Stimulated activated CD4-positive, alpha-beta T cell treated with anti-CD3 and anti-CD28 coated beads, Interleukin-4, amount 100 ng/mL, for 4 hours (primary cell): ENCODE measurements at regions not wholly inside any gene's neighbourhood (a gene's known extent, or its start where the extent isn't known, plus 50 kb on each side); places are given as distances from the start of the nearest gene placed in this dataset.
"Not testable (repeated sequence)": the region's sequence is repeated elsewhere in the genome, so short reads cannot be mapped to it uniquely, and the experiment has no call there.

Experiments
- DNase-seq, 2 experiments: peaks; one replicate each; pipeline ENCODE4 v3.0.0-alpha.2; 2020

DNA sequence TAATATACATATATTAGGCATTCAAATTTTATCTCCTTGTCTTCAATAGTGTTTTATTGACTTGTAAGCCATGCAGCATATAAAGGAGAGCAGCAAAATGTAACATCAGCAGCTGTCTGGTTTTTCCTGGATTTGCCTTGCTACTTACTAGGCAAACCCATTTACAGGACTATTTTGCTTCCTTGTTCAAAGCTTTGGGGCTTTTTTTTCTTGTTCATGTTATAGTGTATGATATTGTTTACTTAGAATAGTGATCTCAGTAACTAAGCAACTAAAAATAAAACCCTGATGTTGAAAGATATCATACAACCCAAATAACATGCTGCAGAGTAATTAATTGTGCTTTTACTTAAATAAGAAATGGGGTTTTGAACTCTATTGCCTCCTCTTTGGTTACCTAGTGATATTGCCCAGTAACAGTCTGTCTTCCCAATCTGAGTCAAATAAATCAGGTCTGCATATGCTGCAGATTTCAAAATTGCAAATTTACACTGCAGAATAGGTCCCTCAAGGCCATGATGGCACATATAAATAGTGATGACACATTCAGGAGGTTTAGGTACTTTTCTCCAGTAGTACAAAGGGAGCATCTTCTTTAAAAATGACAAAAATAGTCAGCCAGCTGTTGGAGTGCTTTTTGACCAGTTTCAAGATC lies 578.1 kb upstream of the NECTIN3 start:
- DNase-seq, result no peak

DNA sequence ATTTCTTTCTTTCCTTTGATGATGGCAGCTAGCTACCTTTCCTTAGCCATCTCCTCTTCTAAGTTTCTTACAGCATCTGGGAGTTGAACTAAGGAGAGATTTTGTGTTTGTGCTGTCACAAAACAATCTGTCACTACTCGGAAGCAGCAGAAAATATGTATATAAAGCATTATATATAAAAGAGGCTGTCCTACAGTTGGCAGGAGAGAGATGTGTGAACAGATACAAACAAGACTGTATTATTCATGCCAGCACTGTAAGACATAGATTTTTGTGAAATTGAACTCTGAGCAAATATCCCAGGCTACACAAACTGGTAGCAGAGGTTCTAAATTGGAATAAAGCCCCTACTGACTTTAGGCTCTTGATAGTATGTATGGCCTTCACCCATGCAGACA lies 577.5 kb upstream of the NECTIN3 start:
- no peak for DNase-seq

DNA sequence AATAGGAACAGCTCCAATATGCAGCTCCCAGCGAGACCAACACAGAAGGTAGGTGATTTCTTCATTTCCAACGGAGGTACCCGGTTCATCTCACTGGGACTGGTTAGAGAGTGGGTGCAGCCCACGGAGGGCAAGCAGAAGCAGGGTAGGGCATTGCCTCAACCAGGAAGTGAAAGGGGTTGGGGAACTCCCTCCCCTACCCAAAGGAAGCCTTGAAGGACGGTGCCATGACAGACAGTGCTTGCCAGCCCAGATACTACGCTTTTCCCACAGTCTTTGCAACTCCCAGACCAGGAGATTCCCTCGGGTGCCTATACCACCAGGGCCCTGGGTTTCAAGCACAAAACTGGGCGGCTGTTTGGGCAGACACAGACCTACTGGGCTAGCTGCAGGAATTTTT lies 576.9 kb upstream of the NECTIN3 start:
- DNase-seq, result no peak

DNA sequence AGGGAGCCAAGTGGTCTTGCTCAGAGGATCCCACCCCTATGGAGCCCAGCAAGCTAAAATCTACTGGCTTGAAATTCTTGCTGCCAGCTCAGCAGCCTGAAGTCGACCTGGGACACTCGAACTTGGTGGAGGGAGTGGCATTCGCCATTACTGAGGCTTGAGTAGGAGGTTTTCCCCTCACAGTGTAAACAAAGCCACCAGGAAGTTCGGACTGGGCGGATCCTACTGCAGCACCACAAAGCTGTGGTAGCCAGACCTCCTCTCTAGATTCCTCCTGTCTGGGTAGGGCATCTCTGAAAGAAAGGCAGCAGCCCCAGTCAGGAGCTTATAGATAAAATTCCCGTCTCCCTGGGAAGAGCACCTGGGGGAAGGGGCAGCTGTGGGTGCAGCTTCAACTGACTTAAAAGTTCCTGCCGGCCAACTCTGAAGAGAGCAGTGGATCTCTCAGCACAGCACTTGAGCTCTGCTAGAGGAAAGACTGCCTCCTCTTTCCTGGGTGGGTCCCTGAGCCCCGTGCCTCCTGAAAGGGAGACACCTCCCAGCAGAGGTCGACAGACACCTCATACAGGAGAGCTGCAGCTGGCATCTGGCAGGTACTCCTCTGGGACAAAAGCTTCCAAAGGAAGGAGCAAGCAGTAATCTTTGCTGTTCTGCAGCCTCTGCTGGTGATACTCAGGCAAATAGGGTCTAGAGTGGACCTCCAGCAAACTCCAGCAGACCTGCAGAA lies 576.3 kb upstream of the NECTIN3 start:
- DNase-seq, result no peak

DNA sequence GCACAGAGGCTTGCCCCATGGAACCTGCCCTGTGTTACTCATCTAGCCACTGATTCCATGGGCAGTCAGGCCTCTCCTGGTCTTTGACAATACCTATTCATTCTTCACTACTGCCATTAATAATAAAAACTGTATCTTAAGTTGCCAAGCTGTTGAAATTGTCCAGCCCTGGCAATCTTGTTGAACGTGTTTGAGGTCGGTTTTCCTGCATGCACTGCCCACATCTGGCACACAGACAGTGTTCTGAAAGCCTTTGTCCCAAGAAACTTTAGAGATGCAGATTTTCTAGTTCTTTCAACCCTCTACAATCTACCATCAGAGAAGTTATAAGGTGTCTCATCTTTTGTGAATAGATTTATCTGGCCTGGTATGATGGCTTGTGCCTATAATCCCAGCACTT lies 567.2 kb upstream of the NECTIN3 start:
- no peak for DNase-seq

DNA sequence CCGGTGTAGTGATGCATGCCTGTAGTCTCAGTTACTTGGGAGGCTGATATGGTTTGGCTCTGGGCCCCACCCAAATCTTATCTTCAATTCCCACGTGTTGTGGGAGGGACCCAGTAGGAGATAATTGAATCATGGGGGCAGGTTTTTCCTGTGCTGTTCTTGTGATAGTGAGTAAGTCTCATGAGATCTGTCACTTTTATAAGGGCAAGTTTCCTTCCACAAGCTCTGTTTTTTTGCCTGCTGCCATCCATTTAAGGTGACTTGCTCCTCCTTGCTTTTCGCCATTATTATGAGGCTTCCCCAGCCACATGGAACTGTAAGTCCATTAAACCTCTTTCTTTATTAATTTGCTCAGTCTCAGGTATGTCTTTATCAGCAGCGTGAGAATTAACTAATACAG lies 566.7 kb upstream of the NECTIN3 start:
- no peak for DNase-seq

DNA sequence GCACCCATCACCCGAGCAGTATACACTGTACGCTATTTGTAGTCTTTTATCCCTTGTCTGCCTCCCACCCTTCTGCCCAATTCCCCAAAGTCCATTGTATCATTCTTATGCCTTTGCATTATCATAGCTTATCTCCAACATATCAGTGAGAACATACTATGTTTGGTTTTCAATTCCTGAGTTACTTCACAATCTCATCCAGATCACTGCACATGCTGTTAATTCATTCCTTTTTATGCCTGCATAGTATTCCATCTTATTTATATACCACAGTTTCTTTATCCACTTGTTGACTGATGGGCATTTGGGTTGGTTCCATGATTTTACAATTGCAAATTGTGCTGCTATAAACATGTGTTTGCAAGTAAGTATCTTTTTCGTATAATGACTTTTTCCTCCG lies 564.7 kb upstream of the NECTIN3 start:
- no peak for DNase-seq

DNA sequence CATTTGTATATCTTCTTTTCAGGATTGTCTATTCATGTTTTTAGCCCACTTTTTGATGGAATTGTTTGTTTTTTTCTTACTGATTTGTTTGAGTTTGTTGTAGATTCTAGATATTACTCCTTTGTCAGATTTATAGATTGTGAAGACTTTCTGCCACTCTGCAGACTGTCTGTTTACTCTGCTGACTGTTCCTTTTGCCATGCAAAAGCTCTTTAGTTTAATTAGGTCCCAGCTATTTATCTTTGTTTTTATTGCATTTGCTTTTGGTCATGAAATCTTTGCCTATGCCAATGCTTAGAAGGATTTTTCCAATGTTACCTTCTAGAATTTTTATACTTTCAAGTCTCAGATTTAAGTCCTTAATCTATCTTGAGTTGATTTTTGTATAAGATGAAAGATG lies 564.0 kb upstream of the NECTIN3 start:
- not testable (repeated sequence) for DNase-seq

DNA sequence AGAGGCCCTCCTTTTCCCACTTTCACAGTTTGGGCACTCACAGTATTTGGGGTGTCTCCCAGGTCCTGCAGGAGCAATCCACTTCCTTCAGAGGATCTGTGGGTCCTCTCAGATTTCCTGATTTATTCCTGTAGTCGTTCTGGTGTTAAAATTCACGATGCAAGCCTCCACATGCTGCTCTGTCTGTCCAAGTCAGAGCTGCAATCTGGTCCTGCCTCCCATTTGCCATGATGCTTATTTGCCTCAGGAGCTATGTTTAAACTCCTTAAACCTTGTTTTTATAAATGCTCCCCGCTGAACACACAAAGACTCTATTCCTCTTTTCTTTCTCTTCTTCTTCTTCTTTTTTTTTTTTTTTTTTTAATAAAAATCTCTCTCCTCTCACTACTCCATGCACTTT lies 558.7 kb upstream of the NECTIN3 start:
- DNase-seq, result no peak

DNA sequence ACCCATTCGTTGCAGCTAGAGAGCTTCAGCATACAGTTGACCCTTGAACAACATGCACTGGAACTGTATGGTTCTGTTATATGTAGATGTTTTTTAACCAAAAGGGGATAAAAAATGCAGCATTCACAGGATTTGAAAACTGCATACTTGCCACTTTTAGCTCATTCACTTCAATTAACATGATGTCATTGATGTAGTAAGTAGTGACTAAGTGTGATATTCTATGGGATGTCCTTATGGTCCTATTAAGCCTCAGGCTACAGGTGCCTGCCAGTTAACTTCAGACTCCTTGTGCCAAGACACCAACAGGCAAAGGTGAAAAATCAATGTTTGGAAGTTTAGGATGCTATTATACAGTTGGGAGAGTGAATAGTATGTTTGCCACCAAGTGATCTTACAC lies 553.6 kb upstream of the NECTIN3 start:
- no peak for DNase-seq

DNA sequence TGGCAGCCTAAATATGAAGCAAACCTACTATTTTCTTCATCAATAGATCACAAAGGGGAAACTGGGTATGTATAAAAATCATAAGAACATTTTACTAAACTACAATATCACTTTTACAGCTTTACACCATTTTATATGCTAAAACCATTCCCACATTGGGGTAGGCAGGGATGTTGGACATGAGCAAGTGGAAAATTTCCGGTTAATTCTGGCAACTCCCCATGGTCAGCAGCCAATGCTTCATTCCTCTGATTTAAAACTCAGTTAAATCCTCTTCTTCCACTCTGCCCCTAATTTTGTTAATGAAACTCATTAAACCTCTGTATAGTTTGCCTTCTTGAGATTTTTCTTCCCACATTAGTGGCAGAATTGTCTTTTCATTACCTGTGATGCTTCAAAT lies 552.5 kb upstream of the NECTIN3 start:
- no peak for DNase-seq

DNA sequence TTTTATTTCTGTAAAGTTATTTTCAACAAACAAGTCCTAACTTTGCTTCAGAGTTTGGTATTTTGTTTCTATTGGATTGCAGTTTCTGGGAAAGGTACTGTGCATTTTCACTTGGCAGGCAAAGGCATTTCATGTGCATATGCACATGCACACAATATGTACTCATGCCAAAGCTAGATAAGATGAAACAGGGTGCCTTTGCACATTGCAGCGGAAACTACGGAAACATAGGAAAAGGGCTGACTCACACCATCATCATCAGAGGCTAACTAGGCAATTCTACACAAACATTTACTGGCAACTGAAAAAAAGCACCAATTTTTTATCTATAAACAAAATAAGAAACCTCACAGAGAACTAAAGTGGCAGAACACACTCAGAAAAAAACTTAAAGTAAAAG lies 550.6 kb upstream of the NECTIN3 start:
- no peak for DNase-seq

DNA sequence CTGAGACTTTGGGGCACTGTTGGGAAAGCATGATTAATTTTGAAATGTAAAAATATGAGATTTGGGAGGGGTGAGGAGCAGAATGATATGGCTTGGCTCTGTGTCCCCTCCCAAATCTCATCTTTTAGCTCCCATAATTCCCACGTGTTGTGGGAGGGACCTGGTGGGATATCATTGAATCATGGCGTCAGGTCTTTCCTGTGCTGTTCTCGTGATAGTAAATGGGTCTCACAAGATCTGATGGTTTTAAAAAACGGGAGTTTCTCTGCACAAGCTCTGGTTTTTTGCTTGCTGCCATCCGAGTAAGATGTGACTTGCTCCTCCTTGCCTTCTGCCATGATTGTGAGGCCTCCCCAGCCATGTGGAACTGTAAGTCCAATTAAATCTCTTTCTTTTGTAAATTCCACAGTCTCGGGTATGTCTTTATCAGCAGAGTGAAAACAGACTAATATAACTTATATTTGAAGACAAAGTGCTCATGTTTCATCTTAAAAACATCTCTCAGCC lies 546.0 kb upstream of the NECTIN3 start:
- DNase-seq, result not testable (repeated sequence)

DNA sequence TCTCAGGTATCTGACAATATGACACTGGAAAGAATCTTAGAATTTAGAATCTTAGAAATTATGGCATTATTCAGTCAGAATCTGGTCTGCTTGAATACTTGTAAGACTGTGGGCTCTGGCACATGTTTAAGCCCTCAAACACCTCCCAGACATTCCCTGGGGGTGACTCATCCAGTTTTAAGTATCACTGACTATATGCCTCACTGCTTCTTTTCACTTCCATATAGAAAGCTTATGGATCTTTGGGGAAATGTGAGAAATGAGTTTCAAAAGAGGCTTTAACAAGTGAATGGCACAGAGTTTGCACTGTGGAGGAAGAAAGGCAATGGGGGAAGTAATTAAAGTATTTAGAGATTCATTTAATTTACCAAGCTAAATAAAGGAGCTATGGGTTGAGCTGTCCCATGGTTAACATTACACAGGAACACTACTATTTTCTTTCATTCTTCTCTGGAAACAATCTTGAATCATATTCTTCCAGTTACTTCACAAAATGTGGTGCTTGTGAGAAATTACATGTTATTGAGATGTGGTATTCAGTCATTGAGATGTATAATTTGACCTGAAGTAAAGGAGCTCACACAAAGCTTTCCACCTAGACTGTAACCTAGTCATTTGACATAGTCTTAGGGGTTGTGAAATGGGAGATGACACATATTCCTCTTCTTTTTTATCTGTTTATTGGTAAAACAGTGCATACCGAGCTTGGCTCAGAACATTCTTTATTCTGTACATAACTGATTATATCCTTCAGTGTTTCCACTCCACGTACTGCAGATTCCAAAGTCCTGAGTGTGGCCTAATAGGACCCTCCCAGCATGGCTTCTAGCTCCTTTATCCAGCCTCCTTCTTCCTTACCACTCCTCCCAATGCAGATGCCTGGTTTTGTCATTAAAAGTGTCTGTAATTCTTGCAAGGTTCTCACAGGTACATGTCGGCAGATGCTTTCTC lies 544.6 kb upstream of the NECTIN3 start:
- no peak for DNase-seq

DNA sequence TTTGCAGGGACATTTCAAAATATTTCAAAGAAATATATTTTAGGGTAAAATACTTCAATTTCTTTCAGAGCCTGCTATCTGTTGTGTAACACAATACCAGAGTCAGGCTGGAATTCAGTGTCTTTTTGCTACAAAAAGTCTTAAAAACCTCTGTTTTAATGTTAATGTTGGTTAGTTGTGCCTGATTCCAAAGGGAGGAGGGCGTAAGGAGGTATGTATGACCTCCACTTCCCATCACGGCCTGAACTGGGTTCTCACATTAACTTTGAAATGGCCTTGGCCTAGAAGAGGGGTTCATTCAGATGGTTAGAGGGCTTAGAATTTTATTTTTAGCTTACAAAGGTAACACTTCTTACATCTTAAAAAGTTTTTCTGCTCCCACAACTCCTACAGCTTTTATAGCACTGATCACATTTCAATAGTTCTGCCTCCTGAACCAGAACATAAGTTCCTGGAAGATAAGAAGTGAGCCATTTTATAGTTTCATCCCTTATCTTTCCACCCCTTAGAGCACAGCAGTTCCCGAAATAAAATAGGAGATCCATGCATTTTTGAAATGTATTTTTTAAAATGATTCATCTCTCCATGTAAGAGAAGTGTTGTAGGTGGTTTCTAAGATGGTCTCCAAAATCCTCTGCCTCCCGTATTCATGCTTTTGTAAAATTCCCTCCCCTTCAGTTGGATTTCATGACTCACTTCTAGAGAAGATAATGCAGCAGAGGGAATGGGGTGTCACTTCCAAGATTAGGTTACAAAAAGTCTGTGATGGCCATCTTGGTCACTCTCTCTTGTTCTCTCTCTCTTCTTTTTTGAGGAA lies 543.1 kb upstream of the NECTIN3 start:
- no peak for DNase-seq

DNA sequence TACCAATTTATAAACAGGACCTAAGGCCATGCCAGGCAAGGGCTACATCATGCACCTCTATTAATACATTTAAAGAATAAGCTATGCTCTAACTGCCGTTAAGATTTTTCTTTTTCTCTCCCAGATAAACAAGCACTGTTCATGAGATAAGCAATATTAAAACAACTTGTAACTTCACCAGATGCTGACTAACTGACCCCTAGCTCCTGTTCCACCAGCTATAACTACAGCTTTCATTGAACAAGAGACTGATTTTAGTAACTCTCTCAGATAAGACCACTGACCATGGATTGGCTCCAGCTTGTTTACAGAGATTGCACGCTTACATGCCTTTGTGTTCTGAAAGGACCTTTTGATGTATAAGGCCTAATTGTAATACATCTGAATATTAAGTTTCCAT lies 540.7 kb upstream of the NECTIN3 start:
- DNase-seq, result no peak

DNA sequence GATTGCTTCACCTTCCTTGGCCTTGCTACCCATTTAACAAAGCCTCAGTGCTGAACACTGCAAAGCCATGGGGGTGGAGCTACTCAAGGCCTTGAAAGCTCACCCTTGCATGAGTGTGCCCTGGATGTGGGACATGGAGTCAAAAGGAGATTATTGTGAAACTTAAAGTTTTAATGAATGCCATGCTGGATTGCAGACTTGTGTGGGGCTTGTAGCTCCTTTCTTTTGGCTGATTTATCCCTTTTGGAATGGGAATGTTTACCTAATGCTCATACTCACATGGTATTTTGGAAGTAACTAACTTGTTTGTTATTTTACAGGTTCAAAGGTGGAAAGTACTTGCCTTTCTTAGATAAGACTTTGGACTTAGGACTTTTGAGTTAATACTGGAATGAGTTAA lies 538.5 kb upstream of the NECTIN3 start:
- DNase-seq, result no peak

DNA sequence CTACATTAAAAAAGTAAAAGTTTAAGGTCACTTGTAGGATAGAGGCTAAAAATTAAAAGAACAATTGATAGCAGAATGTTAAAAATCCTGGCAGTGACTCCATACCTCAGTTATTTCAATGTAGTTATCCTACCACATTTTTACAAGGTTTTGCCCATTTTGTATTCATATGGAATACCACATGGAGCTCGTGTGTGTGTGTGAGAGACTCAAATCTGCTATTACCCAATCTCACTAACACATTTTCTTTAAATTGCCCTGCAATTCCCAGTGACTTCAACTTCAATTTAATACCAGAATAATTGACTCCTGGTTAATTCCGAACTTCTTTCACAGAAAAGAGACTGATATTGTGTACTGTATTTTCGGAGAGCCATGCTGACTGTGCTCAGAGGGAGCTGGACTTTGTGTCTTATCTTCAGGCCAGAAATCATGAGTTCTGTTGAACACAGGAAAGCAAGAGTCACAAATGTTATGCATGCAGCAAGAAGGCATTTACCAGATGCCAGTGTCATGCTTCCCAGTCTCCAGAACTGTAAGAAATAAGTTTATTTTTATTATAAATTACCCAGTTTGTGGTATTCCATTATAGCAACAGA lies 529.0 kb upstream of the NECTIN3 start:
- no peak for DNase-seq

DNA sequence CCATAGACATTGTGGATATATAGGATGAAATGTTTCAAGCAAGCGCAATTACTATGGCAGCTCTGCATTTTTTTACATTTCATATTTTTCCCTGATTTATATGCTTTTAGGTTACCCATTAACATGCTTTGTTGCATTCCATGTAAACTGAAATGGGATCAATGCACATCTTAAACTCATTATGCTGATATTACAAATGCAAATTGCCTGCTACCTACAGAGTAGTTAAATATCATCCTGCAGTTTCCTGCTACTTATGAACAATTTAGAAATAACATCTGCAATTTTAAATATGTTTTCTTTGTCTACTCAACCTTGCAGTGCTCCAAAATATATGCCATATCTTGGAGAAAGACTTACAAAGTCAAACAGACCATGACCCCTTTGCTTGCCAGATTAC lies 526.9 kb upstream of the NECTIN3 start:
- DNase-seq, result no peak

DNA sequence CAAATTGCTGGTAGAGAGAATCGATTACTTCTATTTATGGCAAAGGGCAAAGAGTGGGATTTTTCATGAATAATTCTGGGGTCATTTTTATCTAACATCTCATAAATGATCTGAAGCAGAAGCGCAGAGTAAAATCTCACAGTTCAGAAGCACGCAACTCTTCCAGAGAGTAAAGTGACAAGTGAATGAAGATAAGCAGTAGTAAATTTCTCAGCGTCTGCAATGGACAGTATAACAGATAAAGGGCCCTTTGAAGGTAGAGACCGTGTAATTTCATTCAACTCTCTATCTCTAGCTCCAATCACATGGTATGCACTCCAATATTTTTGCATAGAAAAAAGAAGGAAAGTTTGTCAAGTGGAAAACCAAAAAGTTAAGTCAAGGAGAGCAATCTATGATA lies 521.1 kb upstream of the NECTIN3 start:
- no peak for DNase-seq

DNA sequence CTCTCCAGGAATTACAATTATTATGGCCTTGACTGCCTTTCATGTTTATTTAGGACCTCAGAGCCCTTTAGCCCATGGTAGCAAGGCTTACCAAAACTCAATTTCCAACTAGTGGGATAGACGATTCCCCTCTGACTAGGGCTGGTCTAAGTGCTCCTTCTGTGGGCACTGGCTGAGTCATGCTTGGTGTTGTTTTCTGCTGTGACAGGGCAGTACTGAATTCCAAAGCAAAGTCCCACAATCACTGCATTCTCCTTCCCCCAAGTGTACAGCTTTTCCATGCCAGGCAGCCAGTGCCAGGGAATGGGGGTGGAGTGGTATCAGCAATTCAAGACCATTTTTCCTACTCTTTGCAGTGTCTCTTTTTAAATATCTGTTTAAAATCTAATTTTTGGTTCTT lies 509.0 kb upstream of the NECTIN3 start:
- no peak for DNase-seq

DNA sequence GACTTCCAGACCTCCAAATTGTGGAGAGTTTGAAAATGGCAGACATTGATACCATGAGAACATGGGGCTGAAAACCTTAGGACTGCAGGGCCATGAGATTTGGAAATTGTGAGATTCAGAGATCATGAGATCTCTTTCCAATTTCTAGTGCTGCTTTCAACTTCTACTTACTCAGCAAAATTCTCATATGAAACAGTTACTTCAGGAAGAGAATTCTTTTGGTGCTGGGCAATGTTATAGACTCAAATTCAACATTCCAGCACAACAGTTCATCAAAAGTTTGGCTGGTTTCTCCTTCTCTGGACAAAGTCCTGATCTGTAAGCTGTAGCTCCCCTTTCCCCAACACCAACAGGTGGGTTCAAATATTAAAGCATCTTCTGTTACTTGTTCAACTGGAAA lies 506.9 kb upstream of the NECTIN3 start:
- DNase-seq, result no peak
